HEK293 (cell line): ENCODE measurements at regions not wholly inside any gene's neighbourhood (a gene's known extent, or its start where the extent isn't known, plus 50 kb on each side); places are given as distances from the start of the nearest gene placed in this dataset.

ENCODE experiments used
- BCL11A ChIP-seq: fragments of 450-650 bp; formaldehyde crosslinking; IDR thresholded peaks from 2 replicates; pipeline ENCODE4 v1.5.1; 2016; ENCODE audit warnings: low read depth, missing biosample characterization, missing genetic modification characterization
- CTCF ChIP-seq: fragments of 450-650 bp; formaldehyde crosslinking; IDR thresholded peaks from 2 replicates; pipeline ENCODE4 v1.5.1; 2016; ENCODE audit warnings: missing biosample characterization, missing genetic modification characterization
- YY1 ChIP-seq: fragments of 450-650 bp; formaldehyde crosslinking; IDR thresholded peaks from 2 replicates; pipeline ENCODE4 v1.5.1; 2018; ENCODE audit warnings: missing biosample characterization, missing genetic modification characterization
- ZNF157 ChIP-seq: fragments of 450-650 bp; formaldehyde crosslinking; IDR thresholded peaks from 2 replicates; pipeline ENCODE4 v1.5.1; 2016; ENCODE audit warnings: missing biosample characterization, missing genetic modification characterization
- ZNF24 ChIP-seq: fragments of 450-650 bp; formaldehyde crosslinking; IDR thresholded peaks from 2 replicates; pipeline ENCODE4 v1.5.1; 2016; ENCODE audit warnings: missing biosample characterization, missing genetic modification characterization
- ZNF292 ChIP-seq: fragments of 450-650 bp; formaldehyde crosslinking; IDR thresholded peaks from 2 replicates; pipeline ENCODE4 v1.5.1; 2016; ENCODE audit warnings: low read depth, missing biosample characterization, missing genetic modification characterization, borderline replicate concordance
- ZNF473 ChIP-seq: fragments of 450-650 bp; formaldehyde crosslinking; IDR thresholded peaks from 2 replicates; pipeline ENCODE4 v1.5.1; 2017; ENCODE audit warnings: missing biosample characterization, missing genetic modification characterization

GRCh38 chr1:194821091-194821490, 1634.7 kb upstream of the B3GALT2 start:
- TF ChIP-seq CTCF, result no peak
- no peak for TF ChIP-seq ZNF292 (tag by site-specific recombination)
- no peak for TF ChIP-seq BCL11A (tag by site-specific recombination)
- TF ChIP-seq YY1 (tag by site-specific recombination), result no peak
- TF ChIP-seq ZNF473 (tag by site-specific recombination), result no peak
- TF ChIP-seq ZNF24 (tag by site-specific recombination), result no peak
- no peak for TF ChIP-seq ZNF157 (tag by site-specific recombination)
